Liver (tissue), 8 donors: ENCODE measurements at regions not wholly inside any gene's neighbourhood (a gene's known extent, or its start where the extent isn't known, plus 50 kb on each side); places are given as distances from the start of the nearest gene placed in this dataset.

Source experiments
- DNase-seq: peaks from one replicate; pipeline ENCODE4 v3.0.0-alpha.2; 2017; ENCODE audit warnings: low spot score
- H3K27ac ChIP-seq, 2 donors: one replicate each; pipeline ENCODE4 v1.7.0; 2013; ENCODE audit warnings: inconsistent platforms in 2 of 2, low read length in 2 of 2, control low read depth in 1 of 2, low read depth in 1 of 2, mild to moderate bottlenecking in 1 of 2
- H3K27me3 ChIP-seq, 4 donors: one replicate each; pipeline versions ENCODE4 v1.6.1 to v1.7.0; 2013; ENCODE audit warnings: low read length in 3 of 4, inconsistent platforms in 1 of 4, mild to moderate bottlenecking in 1 of 4, moderate library complexity in 1 of 4; ENCODE audit not compliant: control insufficient read depth in 4 of 4, insufficient read depth in 4 of 4
- H3K36me3 ChIP-seq, 4 donors: one replicate each; pipeline versions ENCODE4 v1.6.1 to v1.7.0; 2013; ENCODE audit warnings: low read length in 3 of 4, mild to moderate bottlenecking in 3 of 4, low read depth in 1 of 4, moderate library complexity in 1 of 4; ENCODE audit not compliant: control insufficient read depth in 4 of 4, insufficient read depth in 3 of 4
- H3K4me1 ChIP-seq, 4 donors: one replicate each; pipeline versions ENCODE4 v1.6.1 to v1.7.0; 2013; ENCODE audit warnings: low read length in 3 of 4, mild to moderate bottlenecking in 3 of 4, moderate library complexity in 1 of 4; ENCODE audit not compliant: control insufficient read depth in 4 of 4, insufficient read depth in 4 of 4
- H3K4me3 ChIP-seq, 3 donors: one replicate each; pipeline versions ENCODE4 v1.6.1 to v1.7.0; 2013; ENCODE audit warnings: low read length in 3 of 3, control low read depth in 1 of 3, low read depth in 1 of 3, mild to moderate bottlenecking in 1 of 3
- H3K9ac ChIP-seq, 2 donors: one replicate each; pipeline ENCODE4 v1.7.0; 2013; ENCODE audit warnings: low read length in 2 of 2, mild to moderate bottlenecking in 2 of 2, moderate library complexity in 2 of 2, control low read depth in 1 of 2, low read depth in 1 of 2
- H3K9me3 ChIP-seq, 4 donors: one replicate each; pipeline versions ENCODE4 v1.6.1 to v1.7.0; 2013; ENCODE audit warnings: low read length in 3 of 4; ENCODE audit not compliant: control insufficient read depth in 4 of 4
- ATF3 ChIP-seq: IDR thresholded peaks from 2 replicates; pipeline ENCODE4 v1.6.1; 2016; ENCODE audit warnings: antibody characterized with exemption
- CTCF ChIP-seq: fragments of 150-350 bp; IDR thresholded peaks from 2 replicates; pipeline ENCODE4 v1.5.1; 2017; ENCODE audit warnings: improper control_type of control experiment, low read depth, low read length; ENCODE audit not compliant: missing input control
- EGR1 ChIP-seq, 2 donors: IDR thresholded peaks; 2 replicates each; pipeline ENCODE4 v1.6.1; 2016 to 2018; ENCODE audit warnings: antibody characterized with exemption in 2 of 2, low read depth in 2 of 2
- FOXA1 ChIP-seq: IDR thresholded peaks from 2 replicates; pipeline ENCODE4 v1.6.1; 2016; ENCODE audit warnings: antibody characterized with exemption
- FOXA2 ChIP-seq: IDR thresholded peaks from 2 replicates; pipeline ENCODE4 v1.6.1; 2016; ENCODE audit warnings: antibody characterized with exemption
- GABPA ChIP-seq, 2 donors: IDR thresholded peaks in 1 of 2; conservative IDR thresholded peaks in 1 of 2; 2 replicates each; pipeline ENCODE4 v1.6.1; 2016; ENCODE audit warnings: antibody characterized with exemption in 2 of 2, mild to moderate bottlenecking in 1 of 2, moderate library complexity in 1 of 2
- HNF4A ChIP-seq, 2 donors: conservative IDR thresholded peaks; 2 replicates each; pipeline ENCODE4 v1.6.1; 2016; ENCODE audit warnings: antibody characterized with exemption in 2 of 2, mild to moderate bottlenecking in 2 of 2
- HNF4G ChIP-seq: IDR thresholded peaks from 2 replicates; pipeline ENCODE4 v1.6.1; 2016; ENCODE audit warnings: antibody characterized with exemption
- JUND ChIP-seq, 2 donors: IDR thresholded peaks; 2 replicates each; pipeline ENCODE4 v1.6.1; 2016; ENCODE audit warnings: antibody characterized with exemption in 2 of 2
- NR2F2 ChIP-seq: IDR thresholded peaks from 2 replicates; pipeline ENCODE4 v1.6.1; 2016; ENCODE audit warnings: antibody characterized with exemption
- RAD21 ChIP-seq, 2 donors: IDR thresholded peaks; 2 replicates each; pipeline ENCODE4 v1.6.1; 2016; ENCODE audit warnings: antibody characterized with exemption in 2 of 2, mild to moderate bottlenecking in 2 of 2
- REST ChIP-seq: IDR thresholded peaks from 2 replicates; pipeline ENCODE4 v1.6.1; 2016; ENCODE audit warnings: antibody characterized with exemption, mild to moderate bottlenecking
- RXRA ChIP-seq, 2 donors: IDR thresholded peaks; 2 replicates each; pipeline ENCODE4 v1.6.1; 2017 to 2018; ENCODE audit warnings: antibody characterized with exemption in 2 of 2, mild to moderate bottlenecking in 1 of 2
- SP1 ChIP-seq: IDR thresholded peaks from 2 replicates; pipeline ENCODE4 v1.6.1; 2018; ENCODE audit warnings: antibody characterized with exemption, mild to moderate bottlenecking
- TAF1 ChIP-seq: conservative IDR thresholded peaks from 2 replicates; pipeline ENCODE4 v1.6.1; 2016; ENCODE audit warnings: antibody characterized with exemption, mild to moderate bottlenecking
- YY1 ChIP-seq: IDR thresholded peaks from 2 replicates; pipeline ENCODE4 v1.6.1; 2016; ENCODE audit warnings: antibody characterized with exemption, mild to moderate bottlenecking
- ZBTB33 ChIP-seq: IDR thresholded peaks from 2 replicates; pipeline ENCODE4 v1.6.1; 2016; ENCODE audit warnings: antibody characterized with exemption
- WGBS: extraction: QIAGEN DNeasy Blood & Tissue Kit; methylation state at CpG from one replicate; pipeline ENCODE4 v1.1.7; 2013; 5-methylcytosine and 5-hydroxymethylcytosine counted together
- TF ChIP-seq, protein P1 (sequence below): IDR thresholded peaks from 2 replicates; pipeline ENCODE4 v1.6.1; 2016; ENCODE audit warnings: antibody characterized with exemption
- donor health status: healthy.
- donor health status: healthy.
- donor health status: healthy.
- donor health status: healthy.
- donor health status: healthy.

- TF ChIP-seq ATF3 = no peak
- TF ChIP-seq JUND (IDR thresholded peaks at IDR 0.05) = no peak
- TF ChIP-seq FOXA1 = no peak
These were observed 71.1 kb upstream of the SYT1 start (continued) for GRCh38 chr12:78793491-78793890.

DNA sequence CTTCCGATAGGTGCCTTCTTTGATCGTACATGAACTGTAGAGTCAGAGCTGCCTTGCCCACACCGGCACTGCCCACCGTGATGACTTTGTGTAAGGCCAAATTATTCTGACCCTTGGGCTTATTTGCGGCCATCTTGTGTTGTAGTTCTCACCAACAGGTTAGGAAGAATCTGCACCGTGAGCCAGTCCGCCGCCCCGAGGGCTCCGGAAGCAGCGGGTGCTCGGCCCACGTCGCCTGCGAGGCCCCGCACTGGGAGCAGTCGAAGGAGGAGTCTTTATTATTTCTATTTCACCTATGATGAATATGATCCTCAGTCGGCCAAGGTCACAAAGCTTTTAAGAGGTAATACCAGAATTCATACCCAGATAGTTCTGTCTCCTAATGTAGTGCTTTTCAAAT lies 70.6 kb upstream of the SYT1 start:
- WGBS = 94% methylated on average over 18 of the region's 18 CpGs
- Histone ChIP-seq H3K4me1 (no peaks in the 10 kb centered on the region), H3K27me3 (no peaks in the 10 kb centered on the region), H3K9me3 (peaks cover 0 to 1% (median 0%) of the 10 kb centered on the region in 4 donors), H3K9ac (no peak overlapping the region), H3K27ac (no peak overlapping the region), H3K4me3 (no peak overlapping the region), H3K36me3 (peaks cover 0 to 3% (median 0%) of the 10 kb centered on the region in 4 donors)
- no peak for DNase-seq
- TF ChIP-seq ZBTB33 = no peak
- TF ChIP-seq HNF4G = no peak
- TF ChIP-seq NR2F2 = no peak
- no peak for TF ChIP-seq RXRA (IDR thresholded peaks at IDR 0.05)
- TF ChIP-seq TAF1 = no peak
- TF ChIP-seq JUND (IDR thresholded peaks at IDR 0.05) = no peak
- TF ChIP-seq FOXA2 = no peak
- TF ChIP-seq RAD21 (IDR thresholded peaks at IDR 0.05) = no peak
- no peak for TF ChIP-seq GABPA (IDR thresholded peaks at IDR 0.05 in 1 of 2, conservative IDR thresholded peaks at IDR 0.05 in 1 of 2)
- no peak for TF ChIP-seq CTCF
- no peak for TF ChIP-seq HNF4A (conservative IDR thresholded peaks at IDR 0.05)
- TF ChIP-seq, protein P1, sequence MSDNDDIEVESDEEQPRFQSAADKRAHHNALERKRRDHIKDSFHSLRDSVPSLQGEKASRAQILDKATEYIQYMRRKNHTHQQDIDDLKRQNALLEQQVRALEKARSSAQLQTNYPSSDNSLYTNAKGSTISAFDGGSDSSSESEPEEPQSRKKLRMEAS = no peak
- TF ChIP-seq SP1 = no peak
- no peak for TF ChIP-seq EGR1 (IDR thresholded peaks at IDR 0.05; ENCODE audit: low read depth in 2 of 2)
- TF ChIP-seq YY1 = no peak
- no peak for TF ChIP-seq ATF3
- TF ChIP-seq FOXA1 = no peak
- no peak for TF ChIP-seq REST
